ENCODE measurements at regions not wholly inside any gene's neighbourhood (a gene's known extent, or its start where the extent isn't known, plus 50 kb on each side); places are given as distances from the start of the nearest gene placed in this dataset.

- Histone ChIP-seq H3K4me1 (ENCODE audit: insufficient read depth, low read length, poor library complexity, severe bottlenecking) (no peaks in the 10 kb centered on the region), H3K27me3 (replicated peaks; ENCODE audit: insufficient read depth, low read depth, low read length, poor library complexity) (no peaks in the 10 kb centered on the region), H3K36me3 (ENCODE audit: insufficient read depth, low read length, poor library complexity, severe bottlenecking) (no peaks in the 10 kb centered on the region), H3K9me3 (ENCODE audit: low read depth, low read length, poor library complexity, severe bottlenecking) (peaks cover 35% of the 10 kb centered on the region), H3K4me3 (ENCODE audit: low read depth, low read length, poor library complexity, severe bottlenecking) (no peak overlapping the region), H3K27ac (ENCODE audit: low read depth, low read length, poor library complexity, severe bottlenecking) (no peak overlapping the region)
- no TSS peak for BruUV-seq (replicated peaks)
- DNase-seq (ENCODE audit: low spot score) = no peak
- TF ChIP-seq, protein P1, sequence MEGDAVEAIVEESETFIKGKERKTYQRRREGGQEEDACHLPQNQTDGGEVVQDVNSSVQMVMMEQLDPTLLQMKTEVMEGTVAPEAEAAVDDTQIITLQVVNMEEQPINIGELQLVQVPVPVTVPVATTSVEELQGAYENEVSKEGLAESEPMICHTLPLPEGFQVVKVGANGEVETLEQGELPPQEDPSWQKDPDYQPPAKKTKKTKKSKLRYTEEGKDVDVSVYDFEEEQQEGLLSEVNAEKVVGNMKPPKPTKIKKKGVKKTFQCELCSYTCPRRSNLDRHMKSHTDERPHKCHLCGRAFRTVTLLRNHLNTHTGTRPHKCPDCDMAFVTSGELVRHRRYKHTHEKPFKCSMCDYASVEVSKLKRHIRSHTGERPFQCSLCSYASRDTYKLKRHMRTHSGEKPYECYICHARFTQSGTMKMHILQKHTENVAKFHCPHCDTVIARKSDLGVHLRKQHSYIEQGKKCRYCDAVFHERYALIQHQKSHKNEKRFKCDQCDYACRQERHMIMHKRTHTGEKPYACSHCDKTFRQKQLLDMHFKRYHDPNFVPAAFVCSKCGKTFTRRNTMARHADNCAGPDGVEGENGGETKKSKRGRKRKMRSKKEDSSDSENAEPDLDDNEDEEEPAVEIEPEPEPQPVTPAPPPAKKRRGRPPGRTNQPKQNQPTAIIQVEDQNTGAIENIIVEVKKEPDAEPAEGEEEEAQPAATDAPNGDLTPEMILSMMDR (conservative IDR thresholded peaks at IDR 0.05; ENCODE audit: low read depth, low read length) = no peak
- no peak for TF ChIP-seq EZH2 (IDR thresholded peaks at IDR 0.05; ENCODE audit: borderline replicate concordance, low read depth, low read length, poor library complexity, severe bottlenecking)
- POLR2A ChIA-PET (ENCODE audit: low non-redundant PET) = no interaction called here
- CTCF ChIA-PET = no interaction called here
- intact Hi-C loops (cut with micrococcal nuclease; ENCODE audit: unreplicated experiment) = no loop called here
These were observed 599.6 kb upstream of the HS3ST1 start for GRCh38 chr4:12028258-12028657.

- no peak overlapping the region for H3K4me3 ChIP-seq (ENCODE audit: low read depth, low read length, poor library complexity, severe bottlenecking)
- no peaks in the 10 kb centered on the region for H3K36me3 ChIP-seq (ENCODE audit: insufficient read depth, low read length, poor library complexity, severe bottlenecking)
- ChIA-PET CTCF (no interaction called here), POLR2A (ENCODE audit: low non-redundant PET) (no interaction called here)
- no peak for DNase-seq (ENCODE audit: low spot score)
- BruUV-seq (replicated peaks) = no TSS peak
- TF ChIP-seq, protein P1 (conservative IDR thresholded peaks at IDR 0.05; ENCODE audit: low read depth, low read length) = no peak
- no peak for TF ChIP-seq EZH2 (IDR thresholded peaks at IDR 0.05; ENCODE audit: borderline replicate concordance, low read depth, low read length, poor library complexity, severe bottlenecking)
- no peaks in the 10 kb centered on the region for H3K4me1 ChIP-seq (ENCODE audit: insufficient read depth, low read length, poor library complexity, severe bottlenecking)
- H3K27me3 ChIP-seq (replicated peaks; ENCODE audit: insufficient read depth, low read depth, low read length, poor library complexity) = no peaks in the 10 kb centered on the region
- intact Hi-C loops (cut with micrococcal nuclease; ENCODE audit: unreplicated experiment) = no loop called here
- peaks cover 21% of the 10 kb centered on the region for H3K9me3 ChIP-seq (ENCODE audit: low read depth, low read length, poor library complexity, severe bottlenecking)
- no peak overlapping the region for H3K27ac ChIP-seq (ENCODE audit: low read depth, low read length, poor library complexity, severe bottlenecking)
These were observed 593.7 kb upstream of the HS3ST1 start for GRCh38 chr4:12022409-12022808.

- no TSS peak for BruUV-seq (replicated peaks)
- no peaks in the 10 kb centered on the region for H3K36me3 ChIP-seq (ENCODE audit: insufficient read depth, low read length, poor library complexity, severe bottlenecking)
- CTCF ChIA-PET = no interaction called here
- no peak overlapping the region for H3K4me3 ChIP-seq (ENCODE audit: low read depth, low read length, poor library complexity, severe bottlenecking)
- POLR2A ChIA-PET (ENCODE audit: low non-redundant PET) = no interaction called here
- H3K9me3 ChIP-seq (ENCODE audit: low read depth, low read length, poor library complexity, severe bottlenecking) = peaks cover 32% of the 10 kb centered on the region
- intact Hi-C loops (cut with micrococcal nuclease; ENCODE audit: unreplicated experiment) = no loop called here
- no peaks in the 10 kb centered on the region for H3K27me3 ChIP-seq (replicated peaks; ENCODE audit: insufficient read depth, low read depth, low read length, poor library complexity)
- no peaks in the 10 kb centered on the region for H3K4me1 ChIP-seq (ENCODE audit: insufficient read depth, low read length, poor library complexity, severe bottlenecking)
- TF ChIP-seq, protein P1 (conservative IDR thresholded peaks at IDR 0.05; ENCODE audit: low read depth, low read length) = no peak
- TF ChIP-seq EZH2 (IDR thresholded peaks at IDR 0.05; ENCODE audit: borderline replicate concordance, low read depth, low read length, poor library complexity, severe bottlenecking) = no peak
- no peak overlapping the region for H3K27ac ChIP-seq (ENCODE audit: low read depth, low read length, poor library complexity, severe bottlenecking)
- DNase-seq (ENCODE audit: low spot score) = no peak
These were observed 588.0 kb upstream of the HS3ST1 start for GRCh38 chr4:12016729-12017128.

All from A673 (cell line).